Hepatocyte (in vitro differentiated cells): ENCODE measurements at regions not wholly inside any gene's neighbourhood (a gene's known extent, or its start where the extent isn't known, plus 50 kb on each side); places are given as distances from the start of the nearest gene placed in this dataset.
"Not testable (repeated sequence)": the region's sequence is repeated elsewhere in the genome, so short reads cannot be mapped to it uniquely, and the experiment has no call there.

Experiments used
- DNase-seq: peaks from one replicate; pipeline ENCODE4 v3.0.0-alpha.2; 2016; ENCODE audit warnings: low spot score
- H2AFZ ChIP-seq: fragments of 200-600 bp; sonication (generic); 2 replicates; pipeline ENCODE4 v1.6.0; 2016; ENCODE audit warnings: antibody characterized with exemption, mild to moderate bottlenecking
- H3K27ac ChIP-seq: fragments of 200-600 bp; sonication (generic); 2 replicates; pipeline ENCODE4 v1.5.1; 2016; ENCODE audit warnings: mild to moderate bottlenecking
- H3K27me3 ChIP-seq: fragments of 200-600 bp; sonication (generic); 2 replicates; pipeline ENCODE4 v1.6.1; 2016
- H3K36me3 ChIP-seq: fragments of 200-600 bp; sonication (generic); replicated peaks from 2 replicates; pipeline ENCODE4 v1.5.1; 2016; ENCODE audit warnings: low read depth; ENCODE audit not compliant: insufficient read depth
- H3K4me1 ChIP-seq: fragments of 200-600 bp; sonication (generic); 2 replicates; pipeline ENCODE4 v1.5.1; 2016; ENCODE audit warnings: mild to moderate bottlenecking, moderate library complexity; ENCODE audit not compliant: insufficient read depth
- H3K4me2 ChIP-seq: fragments of 200-600 bp; sonication (generic); 2 replicates; pipeline ENCODE4 v1.6.0; 2016
- H3K4me3 ChIP-seq: fragments of 200-600 bp; sonication (generic); 2 replicates; pipeline ENCODE4 v1.5.1; 2016; ENCODE audit warnings: mild to moderate bottlenecking
- H3K79me2 ChIP-seq: fragments of 200-600 bp; sonication (generic); 2 replicates; pipeline ENCODE4 v1.6.0; 2017; ENCODE audit warnings: mild to moderate bottlenecking
- H3K9me2 ChIP-seq: fragments of 200-600 bp; sonication (generic); replicated peaks from 2 replicates; pipeline ENCODE4 v1.6.0; 2017; ENCODE audit warnings: mild to moderate bottlenecking; ENCODE audit not compliant: insufficient read depth
- H3K9me3 ChIP-seq: fragments of 200-600 bp; sonication (generic); 2 replicates; pipeline ENCODE4 v1.5.1; 2016; ENCODE audit warnings: low read depth, mild to moderate bottlenecking
- H4K20me1 ChIP-seq: fragments of 200-600 bp; sonication (generic); 2 replicates; pipeline ENCODE4 v1.6.0; 2016; ENCODE audit warnings: mild to moderate bottlenecking; ENCODE audit not compliant: insufficient read depth, poor library complexity, severe bottlenecking
- CTCF ChIP-seq: fragments of 200-600 bp; sonication (generic); IDR thresholded peaks from 2 replicates; pipeline ENCODE4 v1.5.1; 2016; ENCODE audit warnings: antibody characterized with exemption, mild to moderate bottlenecking; ENCODE audit not compliant: poor library complexity
- EZH2 ChIP-seq: fragments of 200-600 bp; sonication (generic); IDR thresholded peaks from 2 replicates; pipeline ENCODE4 v1.6.1; 2016; ENCODE audit warnings: antibody characterized with exemption, mild to moderate bottlenecking, borderline replicate concordance
- EZH2phosphoT487 ChIP-seq: fragments of 200-600 bp; sonication (generic); IDR thresholded peaks from one replicate; pipeline ENCODE4 v1.6.1; 2018; ENCODE audit warnings: antibody characterized with exemption, mild to moderate bottlenecking, low read depth, moderate library complexity; ENCODE audit not compliant: unreplicated experiment, severe bottlenecking
- WGBS: methylation state at CpG from one replicate; pipeline ENCODE4 v1.1.6; 2016; ENCODE audit warnings: low lambda C conversion rate; ENCODE audit errors: missing lambda C conversion rate; 5-methylcytosine and 5-hydroxymethylcytosine counted together

- Histone ChIP-seq H3K9me3 (no peaks in the 10 kb centered on the region), H3K4me3 (no peak overlapping the region), H3K4me2 (peak overlapping the region; percentile 47), H2AFZ (no peak overlapping the region), H3K27me3 (no peaks in the 10 kb centered on the region), H3K79me2 (peaks cover 90% of the 10 kb centered on the region), H3K27ac (no peak overlapping the region), H3K4me1 (peaks cover 19% of the 10 kb centered on the region), H4K20me1 (no peaks in the 10 kb centered on the region), H3K36me3 (no peaks in the 10 kb centered on the region), H3K9me2 (no peaks in the 10 kb centered on the region)
- TF ChIP-seq EZH2phosphoT487 (no peak), CTCF (no peak), EZH2 (no peak)
- peak; percentile 29 for DNase-seq
- WGBS = 58% methylated on average over 5 of the region's 5 CpGs
These were observed 448.3 kb downstream of the PCNX1 start for GRCh38 chr14:71355324-71356201.

- H3K9me2 ChIP-seq = no peaks in the 10 kb centered on the region
- DNase-seq = no peak
- peaks cover 86% of the 10 kb centered on the region for H3K79me2 ChIP-seq
These were observed 451.1 kb downstream of the PCNX1 start for GRCh38 chr14:71358209-71358931.

GRCh38 chr14:71358932-71359421, 451.7 kb downstream of the PCNX1 start:
- H4K20me1 ChIP-seq, H2AFZ ChIP-seq, H3K27me3 ChIP-seq, H3K4me2 ChIP-seq, H3K27ac ChIP-seq, H3K36me3 ChIP-seq, H3K4me3 ChIP-seq, H3K9me3 ChIP-seq, H3K9me2 ChIP-seq, DNase-seq: not testable (repeated sequence)
- peaks cover 44% of the 10 kb centered on the region for H3K4me1 ChIP-seq
- peaks cover 80% of the 10 kb centered on the region for H3K79me2 ChIP-seq
- WGBS = 98% methylated on average over 4 of the region's 4 CpGs

More at GRCh38 chr14:71358209-71358931, 451.1 kb downstream of the PCNX1 start:
- H3K27me3 ChIP-seq = no peaks in the 10 kb centered on the region
- no peak overlapping the region for H3K27ac ChIP-seq
- no peak overlapping the region for H3K4me3 ChIP-seq
- no peak overlapping the region for H2AFZ ChIP-seq
- no peak for TF ChIP-seq EZH2
- TF ChIP-seq CTCF = no peak
- TF ChIP-seq EZH2phosphoT487 = no peak
- no peaks in the 10 kb centered on the region for H4K20me1 ChIP-seq
- WGBS = 96% methylated on average over 6 of the region's 6 CpGs
- no peaks in the 10 kb centered on the region for H3K36me3 ChIP-seq
- no peak overlapping the region for H3K4me2 ChIP-seq
- H3K4me1 ChIP-seq = peaks cover 38% of the 10 kb centered on the region
- H3K9me3 ChIP-seq = no peaks in the 10 kb centered on the region

GRCh38 chr14:71359823-71360222, 452.6 kb downstream of the PCNX1 start:
- H3K4me3 ChIP-seq = no peak overlapping the region
- H3K9me2 ChIP-seq = no peaks in the 10 kb centered on the region
- H3K79me2 ChIP-seq = peaks cover 79% of the 10 kb centered on the region
- H3K36me3 ChIP-seq = no peaks in the 10 kb centered on the region
- no peak overlapping the region for H3K4me2 ChIP-seq
- H3K9me3 ChIP-seq = no peaks in the 10 kb centered on the region
- H2AFZ ChIP-seq = no peak overlapping the region
- no peaks in the 10 kb centered on the region for H4K20me1 ChIP-seq
- no peaks in the 10 kb centered on the region for H3K27me3 ChIP-seq
- TF ChIP-seq CTCF (no peak), EZH2phosphoT487 (no peak), EZH2 (no peak)
- DNase-seq = no peak
- peaks cover 45% of the 10 kb centered on the region for H3K4me1 ChIP-seq
- H3K27ac ChIP-seq = no peak overlapping the region
- WGBS = 97% methylated on average over 3 of the region's 3 CpGs
